Activated T-cell treated with anti-CD3 and anti-CD28 coated beads, Interleukin-2, amount 50 U/mL, for 48 hours (primary cell): ENCODE measurements at regions not wholly inside any gene's neighbourhood (a gene's known extent, or its start where the extent isn't known, plus 50 kb on each side); places are given as distances from the start of the nearest gene placed in this dataset.

Experiments
- DNase-seq, 2 experiments: peaks; one replicate each; pipeline ENCODE4 v3.0.0-alpha.2; 2020

- no peak for DNase-seq
These were observed 245.0 kb upstream of the RPL38 start for GRCh38 chr17:73958453-73958852.

GRCh38 chr17:73960469-73960868 is 243.0 kb upstream of the RPL38 start:
- DNase-seq: no peak

- no peak for DNase-seq
These were observed 241.2 kb upstream of the RPL38 start for GRCh38 chr17:73962308-73962707.

- no peak for DNase-seq
These were observed 234.8 kb upstream of the RPL38 start for GRCh38 chr17:73968680-73969079.

- no peak for DNase-seq
These were observed 233.5 kb upstream of the RPL38 start for GRCh38 chr17:73969956-73970355.

- DNase-seq: no peak
These were observed 232.4 kb upstream of the RPL38 start for GRCh38 chr17:73971127-73971526.

GRCh38 chr17:73972056-73972455 is 231.4 kb upstream of the RPL38 start:
- DNase-seq: no peak

GRCh38 chr17:73972901-73973300 is 230.6 kb upstream of the RPL38 start:
- no peak for DNase-seq

GRCh38 chr17:73973586-73974409 is 229.7 kb upstream of the RPL38 start:
- no peak for DNase-seq

- DNase-seq: no peak
These were observed 228.9 kb upstream of the RPL38 start for GRCh38 chr17:73974536-73974935.

- DNase-seq: no peak
These were observed 227.3 kb upstream of the RPL38 start for GRCh38 chr17:73976147-73976546.

- no peak for DNase-seq
These were observed 226.6 kb upstream of the RPL38 start for GRCh38 chr17:73976676-73977521.

GRCh38 chr17:73980517-73980916 is 223.0 kb upstream of the RPL38 start:
- DNase-seq: no peak

GRCh38 chr17:73982871-73983270 is 220.6 kb upstream of the RPL38 start:
- no peak for DNase-seq

GRCh38 chr17:73983621-73984400 is 219.7 kb upstream of the RPL38 start:
- DNase-seq: no peak

GRCh38 chr17:73984941-73985340 is 218.5 kb upstream of the RPL38 start:
- DNase-seq: no peak

GRCh38 chr17:73985466-73986015 is 217.9 kb upstream of the RPL38 start:
- DNase-seq: no peak

GRCh38 chr17:73986641-73987177 is 216.8 kb upstream of the RPL38 start:
- no peak for DNase-seq

- DNase-seq: no peak
These were observed 216.1 kb upstream of the RPL38 start for GRCh38 chr17:73987395-73987794.

GRCh38 chr17:73987845-73988509 is 215.5 kb upstream of the RPL38 start:
- DNase-seq: no peak

- no peak for DNase-seq
These were observed 213.8 kb upstream of the RPL38 start for GRCh38 chr17:73989671-73990070.

- no peak for DNase-seq
These were observed 213.2 kb upstream of the RPL38 start for GRCh38 chr17:73990290-73990689.
